ENCODE measurements at regions not wholly inside any gene's neighbourhood (a gene's known extent, or its start where the extent isn't known, plus 50 kb on each side); places are given as distances from the start of the nearest gene placed in this dataset.
"Not testable (repeated sequence)": the region's sequence is repeated elsewhere in the genome, so short reads cannot be mapped to it uniquely, and the experiment has no call there.

- DNase-seq (ENCODE audit: low spot score), result no peak
These were observed 197.9 kb upstream of the NANOGP8 start for GRCh38 chr15:35282965-35283496.

- DNase-seq (ENCODE audit: low spot score), result no peak
These were observed 196.4 kb upstream of the NANOGP8 start for GRCh38 chr15:35281515-35281914.

GRCh38 chr15:35279811-35280210 lies 194.7 kb upstream of the NANOGP8 start:
- DNase-seq (ENCODE audit: low spot score), result no peak

- DNase-seq (ENCODE audit: low spot score), result no peak
These were observed 186.4 kb upstream of the NANOGP8 start for GRCh38 chr15:35271371-35272043.

- DNase-seq (ENCODE audit: low spot score), result no peak
These were observed 175.8 kb upstream of the NANOGP8 start for GRCh38 chr15:35260941-35261340.

- not testable (repeated sequence) for DNase-seq (ENCODE audit: low spot score)
These were observed 175.2 kb upstream of the NANOGP8 start for GRCh38 chr15:35260274-35260673.

GRCh38 chr15:35256551-35256950 lies 171.5 kb upstream of the NANOGP8 start:
- no peak for DNase-seq (ENCODE audit: low spot score)

GRCh38 chr15:35256141-35256540 lies 171.0 kb upstream of the NANOGP8 start:
- DNase-seq (ENCODE audit: low spot score), result no peak

- DNase-seq (ENCODE audit: low spot score), result not testable (repeated sequence)
These were observed 169.8 kb upstream of the NANOGP8 start for GRCh38 chr15:35254908-35255307.

GRCh38 chr15:35254062-35254461 lies 169.0 kb upstream of the NANOGP8 start:
- no peak for DNase-seq (ENCODE audit: low spot score)

- DNase-seq (ENCODE audit: low spot score), result no peak
These were observed 167.3 kb upstream of the NANOGP8 start for GRCh38 chr15:35252351-35252865.

- no peak for DNase-seq (ENCODE audit: low spot score)
These were observed 162.1 kb upstream of the NANOGP8 start for GRCh38 chr15:35247150-35247549.

GRCh38 chr15:35246451-35246850 lies 161.4 kb upstream of the NANOGP8 start:
- no peak for DNase-seq (ENCODE audit: low spot score)

GRCh38 chr15:35245681-35246080 lies 160.6 kb upstream of the NANOGP8 start:
- not testable (repeated sequence) for DNase-seq (ENCODE audit: low spot score)

GRCh38 chr15:35244227-35244626 lies 159.1 kb upstream of the NANOGP8 start:
- no peak for DNase-seq (ENCODE audit: low spot score)

GRCh38 chr15:35243758-35244157 lies 158.7 kb upstream of the NANOGP8 start:
- no peak for DNase-seq (ENCODE audit: low spot score)

GRCh38 chr15:35239693-35240092 lies 154.6 kb upstream of the NANOGP8 start:
- not testable (repeated sequence) for DNase-seq (ENCODE audit: low spot score)

GRCh38 chr15:35238448-35238847 lies 153.4 kb upstream of the NANOGP8 start:
- DNase-seq (ENCODE audit: low spot score), result not testable (repeated sequence)

GRCh38 chr15:35229085-35229484 lies 144.0 kb upstream of the NANOGP8 start:
- DNase-seq (ENCODE audit: low spot score), result no peak

- DNase-seq (ENCODE audit: low spot score), result no peak
These were observed 133.1 kb upstream of the NANOGP8 start for GRCh38 chr15:35218215-35218614.

GRCh38 chr15:35215093-35215492 lies 130.0 kb upstream of the NANOGP8 start:
- DNase-seq (ENCODE audit: low spot score), result no peak

GRCh38 chr15:35211240-35211902 lies 126.3 kb upstream of the NANOGP8 start:
- no peak for DNase-seq (ENCODE audit: low spot score)

- no peak for DNase-seq (ENCODE audit: low spot score)
These were observed 125.3 kb upstream of the NANOGP8 start for GRCh38 chr15:35210370-35210769.
